OCI-LY7 (cell line): ENCODE measurements at regions not wholly inside any gene's neighbourhood (a gene's known extent, or its start where the extent isn't known, plus 50 kb on each side); places are given as distances from the start of the nearest gene placed in this dataset.

Experiments used
- EZH2phosphoT487 ChIP-seq: fragments of 200-600 bp; sonication (generic); IDR thresholded peaks from 2 replicates; pipeline ENCODE4 v1.6.1; 2018; ENCODE audit warnings: low read depth, borderline replicate concordance, mild to moderate bottlenecking, mixed run types, antibody characterized with exemption, low read length, moderate library complexity, mixed read lengths
- TF ChIP-seq, protein P1 (sequence below): fragments of 200-600 bp; sonication (generic); conservative IDR thresholded peaks from 2 replicates; pipeline ENCODE4 v1.5.1; 2014; ENCODE audit warnings: mild to moderate bottlenecking, antibody characterized with exemption, low read length, moderate library complexity, mixed read lengths

DNA sequence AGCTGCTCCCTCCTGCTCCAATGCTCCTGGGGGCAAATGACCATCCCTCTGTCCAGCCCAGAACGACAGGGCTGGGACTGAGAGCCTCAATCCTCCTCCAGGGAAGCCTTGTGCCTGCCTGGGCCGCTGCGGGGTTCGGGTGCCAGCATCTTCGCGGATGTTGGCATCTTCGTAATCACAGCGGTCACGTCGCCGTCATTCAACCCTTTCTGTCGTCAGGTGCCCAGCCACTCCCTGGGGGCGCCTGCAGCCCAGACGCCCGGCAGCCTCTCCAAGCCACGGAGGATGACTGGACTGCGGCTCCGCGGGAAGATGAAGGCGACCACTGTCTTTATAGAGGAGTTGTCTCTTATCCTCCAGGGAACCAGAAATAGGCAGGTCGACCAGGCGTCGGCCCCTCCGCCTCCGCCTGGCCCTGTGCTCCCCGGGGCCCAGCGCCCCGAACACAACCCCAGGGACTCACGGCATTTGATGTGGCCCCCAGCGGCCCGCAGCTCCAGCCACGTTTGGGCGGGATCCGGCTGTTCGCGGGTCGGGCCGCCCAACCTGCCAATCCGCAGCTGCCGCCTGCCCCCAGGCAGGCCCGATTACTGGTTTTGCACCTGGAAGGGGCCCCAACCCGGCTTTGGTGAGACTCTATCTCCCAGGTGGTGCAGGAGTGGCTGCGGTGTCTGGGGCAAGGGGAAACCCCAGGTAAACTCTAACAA is 113.9 kb downstream of the THNSL2 start:
- TF ChIP-seq, protein P1, sequence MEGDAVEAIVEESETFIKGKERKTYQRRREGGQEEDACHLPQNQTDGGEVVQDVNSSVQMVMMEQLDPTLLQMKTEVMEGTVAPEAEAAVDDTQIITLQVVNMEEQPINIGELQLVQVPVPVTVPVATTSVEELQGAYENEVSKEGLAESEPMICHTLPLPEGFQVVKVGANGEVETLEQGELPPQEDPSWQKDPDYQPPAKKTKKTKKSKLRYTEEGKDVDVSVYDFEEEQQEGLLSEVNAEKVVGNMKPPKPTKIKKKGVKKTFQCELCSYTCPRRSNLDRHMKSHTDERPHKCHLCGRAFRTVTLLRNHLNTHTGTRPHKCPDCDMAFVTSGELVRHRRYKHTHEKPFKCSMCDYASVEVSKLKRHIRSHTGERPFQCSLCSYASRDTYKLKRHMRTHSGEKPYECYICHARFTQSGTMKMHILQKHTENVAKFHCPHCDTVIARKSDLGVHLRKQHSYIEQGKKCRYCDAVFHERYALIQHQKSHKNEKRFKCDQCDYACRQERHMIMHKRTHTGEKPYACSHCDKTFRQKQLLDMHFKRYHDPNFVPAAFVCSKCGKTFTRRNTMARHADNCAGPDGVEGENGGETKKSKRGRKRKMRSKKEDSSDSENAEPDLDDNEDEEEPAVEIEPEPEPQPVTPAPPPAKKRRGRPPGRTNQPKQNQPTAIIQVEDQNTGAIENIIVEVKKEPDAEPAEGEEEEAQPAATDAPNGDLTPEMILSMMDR: no peak
- no peak for TF ChIP-seq EZH2phosphoT487
